Upper lobe of right lung (tissue), 1 donor: ENCODE measurements at regions not wholly inside any gene's neighbourhood (a gene's known extent, or its start where the extent isn't known, plus 50 kb on each side); places are given as distances from the start of the nearest gene placed in this dataset.

Experiments used
- ATAC-seq: fragments of 200-7000 bp; cut with Tn5 transposase; one replicate; pipeline ENCODE4 v1.9.1; 2020; ENCODE audit warnings: mild to moderate bottlenecking, moderate library complexity
- DNase-seq: peaks from one replicate; pipeline ENCODE4 v3.0.0-alpha.2; 2020
- H3K27ac ChIP-seq: fragments of 200-600 bp; one replicate; pipeline ENCODE4 v1.8.0; 2022
- H3K27me3 ChIP-seq: fragments of 200-600 bp; one replicate; pipeline ENCODE4 v1.8.0; 2022; ENCODE audit warnings: mild to moderate bottlenecking
- H3K36me3 ChIP-seq: fragments of 200-600 bp; one replicate; pipeline ENCODE4 v1.8.0; 2022
- H3K4me1 ChIP-seq: fragments of 200-600 bp; one replicate; pipeline ENCODE4 v1.8.0; 2022
- H3K4me3 ChIP-seq: fragments of 200-600 bp; one replicate; pipeline ENCODE4 v1.8.0; 2022; ENCODE audit warnings: mild to moderate bottlenecking
- H3K9me3 ChIP-seq: fragments of 200-600 bp; one replicate; pipeline ENCODE4 v1.8.0; 2022
- CTCF ChIP-seq: fragments of 200-600 bp; IDR thresholded peaks from one replicate; pipeline ENCODE4 v1.8.0; 2022; ENCODE audit warnings: antibody characterized with exemption
- intact Hi-C: fragments of 100-400 bp; cut with DNase I; formaldehyde crosslinking; loops from one replicate; pipeline ENCODE4 v1.11.0; 2022
- donor health status: DM: no; HTN: yes; CAD: no; lungs with severe emphysema.

GRCh38 chr22:48116871-48117270 is 1354.4 kb downstream of the TBC1D22A start:
- Histone ChIP-seq H3K27ac (no peak overlapping the region), H3K4me1 (no peaks in the 10 kb centered on the region), H3K36me3 (no peaks in the 10 kb centered on the region), H3K27me3 (peaks cover 9% of the 10 kb centered on the region), H3K4me3 (no peak overlapping the region), H3K9me3 (no peaks in the 10 kb centered on the region)
- no peak for TF ChIP-seq CTCF
- ATAC-seq (no peak), DNase-seq (no peak)
- intact Hi-C loops: no loop called here

DNA sequence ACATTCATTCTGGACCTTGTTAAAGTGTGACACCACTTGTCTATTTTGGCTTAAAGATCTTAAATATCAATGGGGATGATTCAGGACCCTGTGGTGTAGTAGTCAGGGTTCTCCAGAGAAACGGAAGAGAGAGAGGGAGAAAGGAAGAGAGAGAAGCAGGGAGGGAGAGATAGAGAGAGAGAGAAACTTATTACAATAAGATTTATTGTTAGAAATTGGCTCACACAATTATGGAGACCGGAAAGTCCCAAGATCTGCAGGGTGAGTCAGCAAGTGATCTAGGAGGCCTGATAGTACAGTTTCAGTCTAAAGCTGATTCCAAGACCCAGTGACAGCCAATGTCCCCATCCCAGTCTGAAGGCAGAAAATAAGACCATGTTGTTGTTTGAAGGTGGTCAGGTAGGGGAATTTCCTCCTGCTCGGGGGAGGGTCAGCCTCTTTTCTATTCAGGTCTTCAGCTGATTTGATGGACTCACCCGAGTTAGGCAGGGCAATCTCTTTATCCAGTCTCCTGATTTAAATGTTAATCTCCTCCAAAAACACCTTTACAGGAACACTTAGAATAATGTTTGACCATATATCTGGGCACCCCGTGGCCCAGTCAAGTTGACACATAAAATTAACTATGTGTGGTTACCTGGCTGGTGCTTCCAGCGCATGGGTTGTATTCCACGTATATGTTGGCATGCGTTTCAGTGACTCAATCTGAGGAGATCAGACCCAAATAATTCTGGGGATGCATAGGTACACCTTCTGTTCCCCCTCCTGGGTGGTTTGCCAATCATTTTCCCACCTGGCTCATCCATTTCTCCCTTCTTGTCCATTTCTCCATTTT is 1350.5 kb downstream of the TBC1D22A start:
- no peak for TF ChIP-seq CTCF
- no peak for ATAC-seq
- intact Hi-C loops: no loop called here

DNA sequence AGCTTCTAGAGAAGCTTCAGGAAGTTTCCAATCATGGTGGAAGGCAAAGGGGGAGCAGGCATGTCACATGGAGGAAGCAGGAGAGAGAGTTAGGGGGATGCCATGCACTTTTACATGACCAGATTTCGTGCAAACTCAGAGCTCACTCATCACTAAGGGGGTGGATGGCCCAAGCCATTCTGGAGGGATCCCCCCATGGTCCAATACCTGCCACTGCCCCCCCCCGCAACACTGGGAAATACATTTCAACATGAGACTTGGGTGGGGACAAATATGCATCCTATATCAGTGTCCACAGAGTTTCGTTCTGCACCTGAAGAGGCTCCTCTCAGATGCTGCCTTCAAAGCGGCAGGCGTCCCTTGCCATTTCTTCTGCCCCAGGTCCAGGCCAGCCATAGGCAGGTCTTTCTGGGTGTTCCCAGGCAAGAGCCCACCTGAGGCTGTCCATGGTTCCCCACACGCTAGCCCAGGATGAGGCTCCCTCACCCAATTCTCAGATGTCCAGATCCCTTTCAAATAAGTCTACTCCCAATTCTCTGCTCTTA is 1344.3 kb downstream of the TBC1D22A start:
- Histone ChIP-seq H3K4me1 (no peaks in the 10 kb centered on the region), H3K4me3 (no peak overlapping the region), H3K9me3 (no peaks in the 10 kb centered on the region), H3K36me3 (no peaks in the 10 kb centered on the region), H3K27ac (no peak overlapping the region), H3K27me3 (peaks cover 8% of the 10 kb centered on the region)
- intact Hi-C loops: no loop called here
- DNase-seq: no peak
- ATAC-seq: no peak
- no peak for TF ChIP-seq CTCF

More for the DNA sequence above, 1350.5 kb downstream of the TBC1D22A start:
- Histone ChIP-seq H3K4me1 (no peaks in the 10 kb centered on the region), H3K36me3 (no peaks in the 10 kb centered on the region), H3K27ac (no peak overlapping the region), H3K4me3 (no peak overlapping the region), H3K9me3 (no peaks in the 10 kb centered on the region), H3K27me3 (peaks cover under 1% of the 10 kb centered on the region)
- no peak for DNase-seq

DNA sequence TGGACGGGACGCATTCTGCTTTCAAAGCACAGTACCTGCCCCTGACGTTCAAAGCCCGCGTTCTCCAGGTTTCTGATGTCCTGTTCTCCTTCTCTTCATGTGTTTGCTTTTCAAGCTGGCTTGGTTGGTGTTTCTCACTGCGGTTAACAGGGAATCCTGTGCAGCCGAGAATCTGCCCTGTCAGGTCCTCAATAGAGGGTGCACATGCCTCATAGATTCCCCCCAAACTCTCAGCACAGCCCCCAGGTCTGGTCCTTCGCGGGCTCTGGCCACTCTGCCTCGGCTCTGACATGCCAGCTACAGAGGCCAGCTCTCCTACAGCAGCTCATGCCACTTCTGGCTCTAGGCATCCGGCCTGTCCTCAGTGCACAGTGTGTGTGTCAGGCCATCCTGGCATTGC is 1343.8 kb downstream of the TBC1D22A start:
- ATAC-seq (no peak), DNase-seq (no peak)
- H3K27ac ChIP-seq: no peak overlapping the region
- no peak overlapping the region for H3K4me3 ChIP-seq
- H3K36me3 ChIP-seq: no peaks in the 10 kb centered on the region
- no peak for TF ChIP-seq CTCF
- intact Hi-C loops: no loop called here
- H3K4me1 ChIP-seq: no peaks in the 10 kb centered on the region
- no peaks in the 10 kb centered on the region for H3K9me3 ChIP-seq
- peaks cover 8% of the 10 kb centered on the region for H3K27me3 ChIP-seq

DNA sequence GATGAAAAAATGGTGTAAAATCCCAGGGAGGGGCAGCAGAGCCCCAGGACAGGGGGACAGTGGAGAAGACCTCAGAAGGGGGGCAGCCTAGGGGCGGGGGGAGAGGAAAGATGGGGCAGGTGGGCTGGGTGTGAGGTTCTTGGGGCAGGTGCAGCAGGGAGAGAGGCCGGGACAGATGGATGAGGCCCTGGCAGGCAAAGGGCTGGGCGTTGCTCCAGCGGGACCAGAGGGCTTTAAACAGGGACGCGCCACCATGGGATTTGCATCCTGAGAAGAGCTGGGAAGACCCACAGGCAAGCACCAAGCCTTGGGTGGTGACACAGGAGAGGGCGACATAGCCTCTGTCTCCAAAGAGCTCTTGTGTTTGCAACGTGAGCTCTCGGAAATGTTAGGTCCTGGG is 1342.8 kb downstream of the TBC1D22A start:
- no peaks in the 10 kb centered on the region for H3K36me3 ChIP-seq
- no peaks in the 10 kb centered on the region for H3K4me1 ChIP-seq
- ATAC-seq: no peak
- H3K27me3 ChIP-seq: peaks cover 8% of the 10 kb centered on the region
- DNase-seq: no peak
- no peak for TF ChIP-seq CTCF
- no peaks in the 10 kb centered on the region for H3K9me3 ChIP-seq
- H3K27ac ChIP-seq: no peak overlapping the region
- intact Hi-C loops: no loop called here
- H3K4me3 ChIP-seq: no peak overlapping the region
